GM21619 (cell line): ENCODE measurements at regions not wholly inside any gene's neighbourhood (a gene's known extent, or its start where the extent isn't known, plus 50 kb on each side); places are given as distances from the start of the nearest gene placed in this dataset.

ENCODE experiments used
- ATAC-seq: cut with Tn5 transposase; IDR thresholded peaks from one replicate; pipeline ENCODE4 v1.9.1; 2021; ENCODE audit not compliant: unreplicated experiment

GRCh38 chr18:45119876-45120275 lies 439.2 kb downstream of the SETBP1 start:
- ATAC-seq: no peak

GRCh38 chr18:45121146-45121545 lies 440.5 kb downstream of the SETBP1 start:
- no peak for ATAC-seq

GRCh38 chr18:45122506-45122905 lies 441.8 kb downstream of the SETBP1 start:
- no peak for ATAC-seq

DNA sequence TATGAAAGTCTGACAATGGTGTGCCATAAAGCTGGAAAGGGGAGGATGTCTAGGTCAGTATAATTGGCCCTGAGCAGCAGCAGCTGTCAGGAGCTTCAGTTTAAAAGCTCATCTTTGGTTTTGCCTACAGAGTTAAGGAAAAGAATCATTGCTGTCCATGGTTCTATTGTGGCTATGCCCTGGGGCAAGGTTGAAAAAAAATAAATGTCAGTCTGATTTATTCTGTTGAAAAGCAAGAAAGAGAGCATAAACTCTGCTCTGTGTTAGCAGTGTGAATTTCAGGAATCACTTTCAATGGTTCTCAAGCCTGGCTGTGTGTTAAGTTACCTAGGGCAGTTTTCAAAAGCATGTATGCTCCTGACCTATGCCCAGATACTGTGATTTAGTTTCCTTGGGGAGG lies 446.7 kb downstream of the SETBP1 start:
- ATAC-seq: no peak

- ATAC-seq: no peak
These were observed 452.6 kb downstream of the SETBP1 start for GRCh38 chr18:45133276-45133675.

- no peak for ATAC-seq
These were observed 455.8 kb downstream of the SETBP1 start for GRCh38 chr18:45136381-45137086.

DNA sequence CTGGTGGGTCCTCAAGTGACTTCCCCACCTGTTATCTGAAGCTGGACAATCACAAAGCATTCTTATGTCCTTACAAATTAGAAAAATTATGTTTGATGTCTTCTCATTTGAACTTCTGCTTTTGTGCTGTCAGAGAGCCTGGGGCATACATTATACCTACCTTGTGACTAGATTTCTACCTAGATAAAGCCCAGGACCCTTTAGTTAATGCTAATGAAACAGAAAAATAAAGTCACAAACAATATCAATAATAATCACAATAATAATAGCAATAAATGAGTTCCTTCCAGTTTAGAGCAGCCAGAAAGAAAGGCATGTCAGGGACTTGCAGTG lies 456.4 kb downstream of the SETBP1 start:
- ATAC-seq: no peak

GRCh38 chr18:45139478-45139877 lies 458.8 kb downstream of the SETBP1 start:
- no peak for ATAC-seq

DNA sequence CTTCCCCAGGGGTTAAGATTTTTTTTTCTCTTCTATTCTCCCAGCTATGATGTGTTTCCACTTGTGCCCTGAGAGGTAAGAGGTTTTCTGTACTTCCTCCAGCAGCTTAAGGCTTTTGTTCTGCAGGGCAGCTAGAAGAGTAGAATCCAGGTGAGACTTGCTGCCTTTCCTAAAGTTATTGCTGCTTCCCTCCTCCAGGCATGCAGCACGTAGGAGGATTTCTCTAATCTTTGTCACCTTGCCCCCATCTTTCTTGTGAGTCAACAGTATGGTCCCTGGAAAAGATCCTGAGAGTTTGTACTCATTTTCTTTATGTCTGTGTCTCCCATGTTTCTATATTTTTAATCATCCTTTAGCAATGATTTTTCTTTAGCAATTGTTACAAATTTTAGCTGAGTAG lies 462.2 kb downstream of the SETBP1 start:
- ATAC-seq: no peak

GRCh38 chr18:45149712-45150111 lies 465.6 kb upstream of the SLC14A2 start:
- ATAC-seq: no peak

- ATAC-seq: no peak
These were observed 463.6 kb upstream of the SLC14A2 start for GRCh38 chr18:45151645-45152044.

GRCh38 chr18:45155526-45155925 lies 459.8 kb upstream of the SLC14A2 start:
- no peak for ATAC-seq

DNA sequence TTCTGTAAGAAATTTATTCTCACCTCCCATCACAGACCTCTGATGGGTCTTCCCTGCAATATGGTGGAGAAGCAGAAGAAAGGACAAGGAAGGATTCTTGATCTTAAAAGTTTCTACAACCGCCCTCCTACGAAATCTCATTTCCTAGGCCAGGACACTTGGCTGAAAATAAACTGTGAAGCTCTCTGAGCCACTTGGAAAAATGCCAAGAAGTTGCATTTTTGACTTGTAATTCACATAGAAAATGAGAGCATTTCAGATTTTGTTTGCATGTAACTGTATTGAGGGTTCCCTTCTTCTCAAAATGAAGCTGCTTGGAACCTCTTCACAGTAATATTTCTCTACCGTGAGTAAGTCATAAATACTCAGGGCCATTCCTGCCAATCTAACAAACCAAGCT lies 458.3 kb upstream of the SLC14A2 start:
- ATAC-seq: no peak

DNA sequence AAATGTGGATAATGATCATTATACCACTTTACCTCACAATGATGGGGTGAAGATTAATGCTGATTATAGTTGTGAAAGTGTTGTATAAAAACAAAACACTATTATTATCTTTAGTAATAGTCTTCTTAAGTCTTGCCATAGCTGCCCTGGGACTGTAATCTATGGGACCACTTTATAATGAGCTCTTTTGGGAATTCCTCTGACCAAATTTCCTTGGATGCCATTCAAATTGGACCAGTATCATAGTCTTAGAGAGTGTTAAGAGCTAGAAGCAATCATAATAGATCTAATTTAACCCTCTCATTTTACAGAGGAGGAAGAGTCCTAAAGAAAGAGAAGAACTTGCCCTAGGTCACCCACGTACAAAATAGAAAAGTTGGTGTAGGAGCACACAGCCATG lies 457.7 kb upstream of the SLC14A2 start:
- ATAC-seq: no peak

DNA sequence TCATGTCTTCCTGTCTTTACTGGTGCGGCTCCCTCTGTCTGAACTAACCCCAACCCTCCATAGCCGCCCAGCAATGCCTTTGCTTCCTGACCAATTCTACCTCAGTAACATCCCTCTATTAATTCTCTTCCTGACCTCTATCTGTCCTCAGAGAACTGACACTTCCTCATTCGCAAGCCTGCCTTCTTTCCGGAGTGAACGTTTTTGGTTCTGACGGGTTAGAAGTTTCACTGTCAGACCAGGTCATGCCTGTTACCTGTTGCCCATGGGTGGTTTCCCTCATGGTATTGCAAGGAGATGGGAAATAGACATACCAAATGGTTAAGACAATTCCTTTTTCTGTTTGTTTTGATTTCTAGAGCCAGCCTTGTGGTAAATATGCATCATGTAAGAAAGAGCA lies 453.4 kb upstream of the SLC14A2 start:
- ATAC-seq: peak; percentile 84

DNA sequence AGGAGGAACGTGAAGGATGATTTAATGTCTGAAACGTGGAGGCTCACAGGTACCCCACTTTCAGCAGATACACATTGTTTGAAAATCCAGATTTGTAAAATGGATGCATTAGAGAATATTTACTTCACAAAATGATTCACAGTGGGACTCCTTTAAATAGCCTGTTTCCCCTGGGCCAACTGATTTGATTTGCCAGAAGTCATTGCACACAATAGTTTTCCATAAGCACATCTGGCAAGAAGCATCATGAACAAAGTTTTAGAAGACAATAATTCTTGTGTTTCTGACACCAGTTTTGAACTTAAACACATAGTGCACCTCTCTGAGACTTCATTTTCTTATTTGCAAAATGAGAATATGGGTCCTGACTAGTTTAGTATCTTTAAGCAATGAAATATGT lies 451.4 kb upstream of the SLC14A2 start:
- no peak for ATAC-seq

DNA sequence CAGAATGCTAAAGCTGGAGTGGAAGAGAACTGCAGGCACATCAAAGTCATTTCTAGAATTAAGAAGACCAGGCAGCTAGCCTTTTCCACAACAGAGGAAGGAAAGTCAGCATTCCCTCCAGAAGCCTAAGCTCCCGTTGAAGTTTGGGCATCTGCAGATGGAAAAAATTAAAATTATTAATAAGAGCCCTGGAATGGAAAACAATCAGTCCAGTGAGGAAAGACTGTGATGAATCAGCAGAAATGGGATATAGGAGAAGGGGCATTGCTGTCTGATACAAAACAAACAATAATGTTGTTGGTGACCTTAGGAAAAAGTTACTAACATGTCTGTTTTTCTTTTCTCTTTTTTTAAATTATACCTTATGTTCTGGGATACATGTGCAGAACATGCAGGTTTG lies 450.7 kb upstream of the SLC14A2 start:
- no peak for ATAC-seq

DNA sequence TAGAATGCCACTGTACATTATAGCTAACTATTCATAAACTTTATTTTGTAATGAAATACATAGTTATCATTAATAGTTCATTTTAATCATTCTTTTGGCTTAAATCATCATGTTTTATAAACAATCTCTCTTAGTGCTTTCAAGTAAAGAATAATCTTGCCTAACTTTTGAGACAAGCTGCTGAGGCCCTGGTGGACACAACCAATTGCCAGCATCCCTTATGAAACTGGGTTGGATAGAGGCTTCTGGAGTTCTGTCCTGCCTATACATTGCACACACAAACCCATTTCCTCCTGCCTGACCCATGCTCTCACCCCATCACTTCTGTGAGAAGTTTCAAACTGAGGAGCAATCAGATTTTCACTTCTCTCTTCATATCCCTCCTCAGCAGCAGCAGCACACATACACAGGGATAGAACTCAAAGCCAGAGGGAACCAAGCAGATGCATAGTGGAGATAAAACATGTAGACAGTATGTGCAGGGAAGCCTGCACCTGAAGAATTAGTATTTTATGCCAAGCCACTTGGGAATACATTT lies 450.0 kb upstream of the SLC14A2 start:
- ATAC-seq: no peak

DNA sequence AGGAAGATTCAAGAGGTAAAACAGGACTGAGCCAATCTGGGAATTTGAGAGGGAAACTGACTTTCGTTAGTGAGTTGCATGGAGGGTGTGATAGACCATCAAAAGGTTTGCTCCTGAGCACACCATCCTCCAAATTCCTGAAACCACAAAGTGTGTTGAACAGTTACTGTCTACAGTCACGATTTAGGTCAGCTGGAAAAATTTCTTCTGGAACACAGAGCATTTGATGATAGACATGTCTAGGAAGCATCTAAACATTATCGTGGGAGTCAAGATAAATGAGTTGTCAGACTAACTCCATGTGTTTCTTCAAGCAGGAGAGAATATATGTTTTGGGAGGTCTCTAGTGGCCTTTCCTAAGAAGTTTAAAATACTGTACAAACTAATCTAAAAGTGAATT lies 449.4 kb upstream of the SLC14A2 start:
- no peak for ATAC-seq

- ATAC-seq: no peak
These were observed 448.9 kb upstream of the SLC14A2 start for GRCh38 chr18:45166341-45166835.

DNA sequence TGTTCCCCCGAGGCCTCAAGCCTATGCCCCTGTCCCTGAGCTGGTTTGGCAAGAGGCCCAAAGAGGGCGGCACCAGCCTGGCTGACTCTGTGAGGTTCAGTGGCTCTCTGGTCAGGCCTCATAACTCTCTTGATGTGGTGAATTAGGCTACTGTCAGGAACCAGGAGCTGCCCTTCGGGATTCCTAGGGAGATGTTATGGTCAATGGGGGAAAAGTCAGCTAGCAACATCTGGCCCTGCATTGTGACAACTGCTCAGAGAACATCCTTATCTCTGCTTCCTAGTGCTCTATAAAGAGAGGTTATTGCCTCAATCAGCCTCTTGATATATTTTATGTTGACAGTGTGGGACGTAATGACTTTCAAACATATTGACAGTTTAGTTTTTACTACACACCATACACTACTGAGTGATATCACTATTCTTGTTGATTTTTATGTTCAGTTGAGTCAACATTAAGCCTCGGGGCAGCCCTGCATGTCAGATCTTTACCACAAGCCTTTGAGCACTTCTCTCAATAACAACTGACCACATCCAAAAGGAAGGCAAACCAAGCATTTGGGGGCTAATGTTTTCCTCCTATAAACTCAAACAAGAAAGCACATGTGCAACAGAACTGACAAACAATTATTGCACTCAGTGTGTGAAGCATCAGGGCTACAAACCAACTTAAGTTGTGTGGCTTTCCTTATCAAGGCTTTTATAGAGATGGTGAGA lies 448.3 kb upstream of the SLC14A2 start:
- no peak for ATAC-seq

- no peak for ATAC-seq
These were observed 447.5 kb upstream of the SLC14A2 start for GRCh38 chr18:45167631-45168280.
